ENCODE measurements at regions not wholly inside any gene's neighbourhood (a gene's known extent, or its start where the extent isn't known, plus 50 kb on each side); places are given as distances from the start of the nearest gene placed in this dataset.

DNA sequence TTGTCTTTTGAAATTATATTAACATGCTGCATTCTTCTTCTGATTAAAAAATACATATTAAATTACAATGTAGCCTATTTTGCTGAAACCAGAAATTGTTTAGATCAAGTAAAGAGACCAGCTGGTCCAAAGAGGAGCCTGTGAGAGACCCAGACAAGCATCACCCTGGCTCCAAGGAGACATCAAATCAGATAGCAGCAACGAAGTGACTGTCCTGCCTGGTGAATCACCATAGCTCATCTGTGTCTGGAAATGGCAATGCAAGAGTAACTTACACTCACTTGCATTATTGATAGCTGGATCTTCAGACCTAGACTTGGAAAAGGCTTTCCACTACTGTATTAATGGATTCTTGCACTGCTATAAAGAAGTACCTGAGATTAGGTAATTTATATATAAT is 169.1 kb downstream of the KCTD12 start:
- Histone ChIP-seq H3K4me1 (ENCODE audit: insufficient read depth) (peaks cover 2% of the 10 kb centered on the region), H3K9me3 (no peaks in the 10 kb centered on the region), H3K27ac (no peak overlapping the region), H3K36me3 (no peaks in the 10 kb centered on the region), H3K27me3 (no peaks in the 10 kb centered on the region), H3K4me3 (no peak overlapping the region)
- WGBS, 3 donors = 5 to 16% (median 12%) methylated on average over 1 of the region's 1 CpG
- no peak for DNase-seq
- intact Hi-C loops (cut with DNase I) = no loop called here
- TF ChIP-seq, protein P1, sequence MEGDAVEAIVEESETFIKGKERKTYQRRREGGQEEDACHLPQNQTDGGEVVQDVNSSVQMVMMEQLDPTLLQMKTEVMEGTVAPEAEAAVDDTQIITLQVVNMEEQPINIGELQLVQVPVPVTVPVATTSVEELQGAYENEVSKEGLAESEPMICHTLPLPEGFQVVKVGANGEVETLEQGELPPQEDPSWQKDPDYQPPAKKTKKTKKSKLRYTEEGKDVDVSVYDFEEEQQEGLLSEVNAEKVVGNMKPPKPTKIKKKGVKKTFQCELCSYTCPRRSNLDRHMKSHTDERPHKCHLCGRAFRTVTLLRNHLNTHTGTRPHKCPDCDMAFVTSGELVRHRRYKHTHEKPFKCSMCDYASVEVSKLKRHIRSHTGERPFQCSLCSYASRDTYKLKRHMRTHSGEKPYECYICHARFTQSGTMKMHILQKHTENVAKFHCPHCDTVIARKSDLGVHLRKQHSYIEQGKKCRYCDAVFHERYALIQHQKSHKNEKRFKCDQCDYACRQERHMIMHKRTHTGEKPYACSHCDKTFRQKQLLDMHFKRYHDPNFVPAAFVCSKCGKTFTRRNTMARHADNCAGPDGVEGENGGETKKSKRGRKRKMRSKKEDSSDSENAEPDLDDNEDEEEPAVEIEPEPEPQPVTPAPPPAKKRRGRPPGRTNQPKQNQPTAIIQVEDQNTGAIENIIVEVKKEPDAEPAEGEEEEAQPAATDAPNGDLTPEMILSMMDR (IDR thresholded peaks at IDR 0.05) = no peak
- no peak for TF ChIP-seq EP300 (IDR thresholded peaks at IDR 0.05)
- TF ChIP-seq POLR2A (IDR thresholded peaks at IDR 0.05) = no peak

GRCh38 chr13:76715621-76716020 is 170.6 kb downstream of the KCTD12 start:
- TF ChIP-seq POLR2A (IDR thresholded peaks at IDR 0.05) = no peak
- TF ChIP-seq, protein P1 (IDR thresholded peaks at IDR 0.05) = no peak
- TF ChIP-seq EP300 (IDR thresholded peaks at IDR 0.05) = no peak
- no peaks in the 10 kb centered on the region for H3K27me3 ChIP-seq
- H3K9me3 ChIP-seq = no peaks in the 10 kb centered on the region
- peaks cover 5% of the 10 kb centered on the region for H3K4me1 ChIP-seq (ENCODE audit: insufficient read depth)
- DNase-seq = no peak
- H3K27ac ChIP-seq = no peak overlapping the region
- H3K4me3 ChIP-seq = no peak overlapping the region
- 52 to 73% (median 64%) methylated on average over 5 of the region's 5 CpGs for WGBS, 3 donors
- intact Hi-C loops (cut with DNase I) = no loop called here
- no peaks in the 10 kb centered on the region for H3K36me3 ChIP-seq

GRCh38 chr13:76715075-76715474 is 171.1 kb downstream of the KCTD12 start:
- Histone ChIP-seq H3K4me3 (no peak overlapping the region), H3K27me3 (no peaks in the 10 kb centered on the region), H3K27ac (no peak overlapping the region), H3K4me1 (ENCODE audit: insufficient read depth) (peaks cover 7% of the 10 kb centered on the region), H3K9me3 (no peaks in the 10 kb centered on the region), H3K36me3 (no peaks in the 10 kb centered on the region)
- 63 to 70% (median 68%) methylated on average over 4 of the region's 4 CpGs for WGBS, 3 donors
- DNase-seq = no peak
- TF ChIP-seq EP300 (IDR thresholded peaks at IDR 0.05) (no peak), POLR2A (IDR thresholded peaks at IDR 0.05) (no peak)
- TF ChIP-seq, protein P1 (IDR thresholded peaks at IDR 0.05) = no peak
- intact Hi-C loops (cut with DNase I) = no loop called here

DNA sequence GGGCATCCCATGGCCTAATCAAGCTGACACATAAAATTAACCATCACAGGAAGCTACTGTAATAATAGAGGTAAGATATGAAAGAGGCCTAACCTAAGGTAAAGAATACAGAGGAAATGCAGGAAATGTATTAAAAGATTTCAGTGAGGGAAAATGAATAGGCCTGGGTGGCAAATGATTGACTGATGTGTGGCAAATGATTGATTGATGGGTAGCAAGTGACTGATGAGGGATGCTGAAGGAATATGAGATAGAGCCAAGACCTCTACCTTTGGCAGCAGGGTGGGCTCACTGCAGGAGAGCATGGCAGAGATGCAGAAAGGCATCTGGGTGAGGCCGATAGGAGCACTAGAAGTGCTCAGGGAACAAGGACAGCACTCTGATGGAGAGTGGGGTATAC is 172.9 kb downstream of the KCTD12 start:
- no peak overlapping the region for H3K27ac ChIP-seq
- H3K4me3 ChIP-seq = no peak overlapping the region
- TF ChIP-seq, protein P1 (IDR thresholded peaks at IDR 0.05) = no peak
- TF ChIP-seq POLR2A (IDR thresholded peaks at IDR 0.05) (no peak), EP300 (IDR thresholded peaks at IDR 0.05) (no peak)
- DNase-seq = no peak
- intact Hi-C loops (cut with DNase I) = no loop called here
- H3K4me1 ChIP-seq (ENCODE audit: insufficient read depth) = peaks cover 10% of the 10 kb centered on the region
- WGBS, 3 donors = 90 to 100% (median 100%) methylated on average over 1 of the region's 1 CpG
- H3K9me3 ChIP-seq = no peaks in the 10 kb centered on the region
- H3K27me3 ChIP-seq = no peaks in the 10 kb centered on the region
- no peaks in the 10 kb centered on the region for H3K36me3 ChIP-seq

Data from ovary (tissue), 7 donors.